K562 (cell line): ENCODE measurements at regions not wholly inside any gene's neighbourhood (a gene's known extent, or its start where the extent isn't known, plus 50 kb on each side); places are given as distances from the start of the nearest gene placed in this dataset.

Experiments used
- ARID4B ChIP-seq: sonication (generic); formaldehyde crosslinking; IDR thresholded peaks from 2 replicates; pipeline ENCODE4 v1.8.0; 2022; ENCODE audit warnings: mild to moderate bottlenecking, missing genetic modification reagents
- EP300 ChIP-seq: IDR thresholded peaks from 2 replicates; pipeline ENCODE4 v1.6.1; 2012; ENCODE audit warnings: low read length, improper control_type of control experiment
- FOXO4 ChIP-seq: fragments of 450-650 bp; formaldehyde crosslinking; IDR thresholded peaks from 2 replicates; pipeline ENCODE4 v1.4.0; 2020; ENCODE audit warnings: mild to moderate bottlenecking, moderate library complexity
- JUND ChIP-seq, 2 experiments: IDR thresholded peaks; 2 replicates in 1 of 2; 3 replicates in 1 of 2; pipeline ENCODE4 v1.6.1; 2011; ENCODE audit warnings: borderline replicate concordance in 2 of 2, low read depth in 2 of 2, low read length in 2 of 2, improper control_type of control experiment in 1 of 2, missing biosample characterization in 1 of 2, missing genetic modification characterization in 1 of 2, missing genetic modification reagents in 1 of 2
- L3MBTL2 ChIP-seq: fragments of 450-650 bp; IDR thresholded peaks from 2 replicates; pipeline ENCODE4 v1.6.1; 2016; ENCODE audit warnings: mild to moderate bottlenecking, moderate library complexity
- NUFIP1 ChIP-seq: fragments of 450-650 bp; IDR thresholded peaks from 2 replicates; pipeline ENCODE4 v1.6.1; 2018; ENCODE audit not compliant: partially characterized antibody
- PTBP1 ChIP-seq: fragments of 200-400 bp; formaldehyde crosslinking; IDR thresholded peaks from 2 replicates; pipeline ENCODE4 v1.6.1; 2017; ENCODE audit warnings: low read depth, low read length
- RBM14 ChIP-seq: fragments of 200-400 bp; formaldehyde crosslinking; IDR thresholded peaks from 2 replicates; pipeline ENCODE4 v1.6.1; 2018; ENCODE audit warnings: low read depth, mild to moderate bottlenecking, low read length, moderate library complexity, borderline replicate concordance; ENCODE audit not compliant: insufficient read depth
- ZNF583 ChIP-seq: fragments of 250-450 bp; sonication (Bioruptor Pico); IDR thresholded peaks from 2 replicates; pipeline ENCODE4 v1.4.0; 2020
- ZNF766 ChIP-seq: fragments of 200-800 bp; sonication (Bioruptor generic); conservative IDR thresholded peaks from 2 replicates; pipeline ENCODE4 v1.6.1; 2016; ENCODE audit warnings: missing genetic modification characterization, missing compliant biosample characterization
- ZNF77 ChIP-seq: fragments of 250-450 bp; sonication (Bioruptor Pico); IDR thresholded peaks from 2 replicates; pipeline ENCODE4 v1.5.0; 2020
- TF ChIP-seq, protein P1 (sequence below): IDR thresholded peaks from 2 replicates; pipeline ENCODE4 v1.6.1; 2011; ENCODE audit warnings: borderline replicate concordance, low read depth, mild to moderate bottlenecking, moderate library complexity, low read length; ENCODE audit not compliant: insufficient read depth, poor library complexity, severe bottlenecking
- TF ChIP-seq, protein P2 (sequence below): sonication (generic); formaldehyde crosslinking; IDR thresholded peaks from 2 replicates; pipeline ENCODE4 v1.8.0; 2023; ENCODE audit warnings: missing genetic modification reagents, mild to moderate bottlenecking, borderline replicate concordance

DNA sequence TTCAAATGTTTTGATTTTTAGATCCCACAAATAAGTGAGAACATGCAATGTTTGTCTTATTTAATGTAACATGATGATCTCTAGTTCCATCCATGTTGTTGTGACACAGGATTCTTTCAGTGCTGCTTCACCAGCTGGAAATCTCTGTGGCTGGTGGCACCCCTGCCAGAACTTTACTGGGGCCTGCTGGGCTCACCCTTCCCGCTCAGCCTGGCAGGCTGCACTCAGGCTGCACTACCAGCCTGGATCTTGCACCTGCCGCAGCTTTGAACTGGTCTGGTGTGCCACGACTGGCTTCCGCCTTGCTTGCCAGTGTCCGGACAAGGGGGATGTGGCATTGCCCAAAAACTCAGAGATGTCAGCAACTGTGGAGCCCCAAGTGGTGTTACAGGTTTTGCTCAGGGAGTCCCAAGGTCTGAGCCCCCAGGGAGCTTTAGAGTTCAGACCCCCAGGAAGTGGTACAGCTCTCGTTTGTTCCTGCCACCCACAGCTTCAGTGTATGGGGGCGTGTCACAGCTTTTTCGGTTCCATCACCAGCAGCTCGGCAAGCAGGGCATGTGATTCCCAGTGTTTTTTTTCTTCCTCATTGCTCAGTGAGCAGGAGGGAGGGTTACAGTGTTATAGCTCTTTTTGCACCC lies 72.3 kb upstream of the SYNCRIP start (continued):
- no peak for TF ChIP-seq ARID4B
- no peak for TF ChIP-seq ZNF77 (CRISPR knock-in tag)
- no peak for TF ChIP-seq ZNF583
- TF ChIP-seq, protein P1, sequence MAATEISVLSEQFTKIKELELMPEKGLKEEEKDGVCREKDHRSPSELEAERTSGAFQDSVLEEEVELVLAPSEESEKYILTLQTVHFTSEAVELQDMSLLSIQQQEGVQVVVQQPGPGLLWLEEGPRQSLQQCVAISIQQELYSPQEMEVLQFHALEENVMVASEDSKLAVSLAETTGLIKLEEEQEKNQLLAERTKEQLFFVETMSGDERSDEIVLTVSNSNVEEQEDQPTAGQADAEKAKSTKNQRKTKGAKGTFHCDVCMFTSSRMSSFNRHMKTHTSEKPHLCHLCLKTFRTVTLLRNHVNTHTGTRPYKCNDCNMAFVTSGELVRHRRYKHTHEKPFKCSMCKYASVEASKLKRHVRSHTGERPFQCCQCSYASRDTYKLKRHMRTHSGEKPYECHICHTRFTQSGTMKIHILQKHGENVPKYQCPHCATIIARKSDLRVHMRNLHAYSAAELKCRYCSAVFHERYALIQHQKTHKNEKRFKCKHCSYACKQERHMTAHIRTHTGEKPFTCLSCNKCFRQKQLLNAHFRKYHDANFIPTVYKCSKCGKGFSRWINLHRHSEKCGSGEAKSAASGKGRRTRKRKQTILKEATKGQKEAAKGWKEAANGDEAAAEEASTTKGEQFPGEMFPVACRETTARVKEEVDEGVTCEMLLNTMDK = no peak
- no peak for TF ChIP-seq ZNF766
- no peak for TF ChIP-seq FOXO4 (CRISPR knock-in tag)
- TF ChIP-seq, protein P2, sequence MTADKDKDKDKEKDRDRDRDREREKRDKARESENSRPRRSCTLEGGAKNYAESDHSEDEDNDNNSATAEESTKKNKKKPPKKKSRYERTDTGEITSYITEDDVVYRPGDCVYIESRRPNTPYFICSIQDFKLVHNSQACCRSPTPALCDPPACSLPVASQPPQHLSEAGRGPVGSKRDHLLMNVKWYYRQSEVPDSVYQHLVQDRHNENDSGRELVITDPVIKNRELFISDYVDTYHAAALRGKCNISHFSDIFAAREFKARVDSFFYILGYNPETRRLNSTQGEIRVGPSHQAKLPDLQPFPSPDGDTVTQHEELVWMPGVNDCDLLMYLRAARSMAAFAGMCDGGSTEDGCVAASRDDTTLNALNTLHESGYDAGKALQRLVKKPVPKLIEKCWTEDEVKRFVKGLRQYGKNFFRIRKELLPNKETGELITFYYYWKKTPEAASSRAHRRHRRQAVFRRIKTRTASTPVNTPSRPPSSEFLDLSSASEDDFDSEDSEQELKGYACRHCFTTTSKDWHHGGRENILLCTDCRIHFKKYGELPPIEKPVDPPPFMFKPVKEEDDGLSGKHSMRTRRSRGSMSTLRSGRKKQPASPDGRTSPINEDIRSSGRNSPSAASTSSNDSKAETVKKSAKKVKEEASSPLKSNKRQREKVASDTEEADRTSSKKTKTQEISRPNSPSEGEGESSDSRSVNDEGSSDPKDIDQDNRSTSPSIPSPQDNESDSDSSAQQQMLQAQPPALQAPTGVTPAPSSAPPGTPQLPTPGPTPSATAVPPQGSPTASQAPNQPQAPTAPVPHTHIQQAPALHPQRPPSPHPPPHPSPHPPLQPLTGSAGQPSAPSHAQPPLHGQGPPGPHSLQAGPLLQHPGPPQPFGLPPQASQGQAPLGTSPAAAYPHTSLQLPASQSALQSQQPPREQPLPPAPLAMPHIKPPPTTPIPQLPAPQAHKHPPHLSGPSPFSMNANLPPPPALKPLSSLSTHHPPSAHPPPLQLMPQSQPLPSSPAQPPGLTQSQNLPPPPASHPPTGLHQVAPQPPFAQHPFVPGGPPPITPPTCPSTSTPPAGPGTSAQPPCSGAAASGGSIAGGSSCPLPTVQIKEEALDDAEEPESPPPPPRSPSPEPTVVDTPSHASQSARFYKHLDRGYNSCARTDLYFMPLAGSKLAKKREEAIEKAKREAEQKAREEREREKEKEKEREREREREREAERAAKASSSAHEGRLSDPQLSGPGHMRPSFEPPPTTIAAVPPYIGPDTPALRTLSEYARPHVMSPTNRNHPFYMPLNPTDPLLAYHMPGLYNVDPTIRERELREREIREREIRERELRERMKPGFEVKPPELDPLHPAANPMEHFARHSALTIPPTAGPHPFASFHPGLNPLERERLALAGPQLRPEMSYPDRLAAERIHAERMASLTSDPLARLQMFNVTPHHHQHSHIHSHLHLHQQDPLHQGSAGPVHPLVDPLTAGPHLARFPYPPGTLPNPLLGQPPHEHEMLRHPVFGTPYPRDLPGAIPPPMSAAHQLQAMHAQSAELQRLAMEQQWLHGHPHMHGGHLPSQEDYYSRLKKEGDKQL (CRISPR knock-in tag) = no peak
- TF ChIP-seq NUFIP1 = no peak
- TF ChIP-seq EP300 = no peak
- no peak for TF ChIP-seq L3MBTL2
- TF ChIP-seq JUND (IDR thresholded peaks at IDR 0.05; ENCODE audit: borderline replicate concordance, low read depth, low read length) = no peak
- no peak for TF ChIP-seq JUND (tag; IDR thresholded peaks at IDR 0.05; ENCODE audit: borderline replicate concordance, low read depth, low read length)
- no peak for TF ChIP-seq PTBP1
- no peak for TF ChIP-seq RBM14
